ENCODE measurements at regions not wholly inside any gene's neighbourhood (a gene's known extent, or its start where the extent isn't known, plus 50 kb on each side); places are given as distances from the start of the nearest gene placed in this dataset.

- no peak overlapping the region for H3K23ac ChIP-seq (ENCODE audit: insufficient read length)
- no peak overlapping the region for H4K91ac ChIP-seq (replicated peaks; ENCODE audit: insufficient read length, low read length)
- no peak overlapping the region for H2BK12ac ChIP-seq (ENCODE audit: low read depth, low read length)
- H2BK20ac ChIP-seq (ENCODE audit: low read length), result no peak overlapping the region
- no peak overlapping the region for H3K56ac ChIP-seq (replicated peaks; ENCODE audit: insufficient read length, low read depth, low read length)
- no peaks in the 10 kb centered on the region for H3K36me3 ChIP-seq (ENCODE audit: control insufficient read depth in 2 of 4, insufficient read depth in 4 of 4, low read length in 3 of 4)
- H3K4me1 ChIP-seq (replicated peaks in 1 of 4; ENCODE audit: control insufficient read depth in 3 of 4, insufficient read depth in 4 of 4, low read length in 3 of 4), result no peaks in the 10 kb centered on the region
- CTCF ChIA-PET (ENCODE audit: partially characterized antibody), result no interaction called here
- H3K4me2 ChIP-seq (ENCODE audit: insufficient read depth in 1 of 2, low read depth in 2 of 2, low read length in 2 of 2), result no peak overlapping the region
- no peak overlapping the region for H2BK5ac ChIP-seq (ENCODE audit: low read depth, low read length)
- no peaks in the 10 kb centered on the region for H3K79me2 ChIP-seq (ENCODE audit: control insufficient read depth in 1 of 2, insufficient read depth in 2 of 2, low read length in 2 of 2)
- H2AK5ac ChIP-seq (ENCODE audit: low read depth, low read length), result no peak overlapping the region
- no peak overlapping the region for H4K8ac ChIP-seq (ENCODE audit: extremely low read depth, insufficient read depth, low read length)
- H3K9ac ChIP-seq (replicated peaks in 1 of 4; ENCODE audit: extremely low read depth in 1 of 4, low read depth in 3 of 4, low read length in 3 of 4), result no peak overlapping the region
- H3K14ac ChIP-seq (ENCODE audit: insufficient read length), result no peak overlapping the region
- H4K5ac ChIP-seq (ENCODE audit: insufficient read length, low read depth, low read length), result no peak overlapping the region
- no peak overlapping the region for H2AFZ ChIP-seq (ENCODE audit: low read length)
- H2BK120ac ChIP-seq (replicated peaks; ENCODE audit: low read depth, low read length), result no peak overlapping the region
- H3K18ac ChIP-seq (ENCODE audit: extremely low read depth, low read length), result no peak overlapping the region
- FAIRE-seq, result no peak
- no peaks in the 10 kb centered on the region; the same call in 1 of the 2 replicates for H3K23me2 ChIP-seq (ENCODE audit: low read depth, low read length)
- H3K4me3 ChIP-seq (ENCODE audit: extremely low read depth in 1 of 4, insufficient read depth in 2 of 4, low read depth in 3 of 4, low read length in 4 of 4), result no peak overlapping the region
- POLR2A ChIA-PET (ENCODE audit: partially characterized antibody), result no interaction called here
- no peak overlapping the region for H3K27ac ChIP-seq (ENCODE audit: low read depth, low read length)
- DNase-seq (ENCODE audit: low read depth in 1 of 2, low spot score in 2 of 2), result no peak
- H3K79me1 ChIP-seq (ENCODE audit: low read depth, low read length), result no peaks in the 10 kb centered on the region
- no peak overlapping the region for H2BK15ac ChIP-seq (ENCODE audit: low read length)
- no peaks in the 10 kb centered on the region for H3K27me3 ChIP-seq (replicated peaks in 1 of 4; ENCODE audit: control insufficient read depth in 3 of 4, extremely low read depth in 1 of 4, insufficient read depth in 3 of 4, low read length in 3 of 4)
- no peaks in the 10 kb centered on the region for H4K20me1 ChIP-seq (replicated peaks in 1 of 2; ENCODE audit: control insufficient read depth in 1 of 2, insufficient read depth in 2 of 2, low read length in 2 of 2)
- 86% methylated on average over 3 of the region's 3 CpGs; no CpG with 5 or more reads in 1 of the 2 experiments for WGBS, 2 experiments (ENCODE audit: extremely low coverage in 1 of 2, insufficient coverage in 1 of 2, insufficient read length in 1 of 2, insufficient replicate concordance in 2 of 2, low coverage in 1 of 2, low lambda C conversion rate in 2 of 2, missing lambda C conversion rate in 1 of 2)
- H3K4ac ChIP-seq (replicated peaks; ENCODE audit: insufficient read length, low read depth, low read length), result no peak overlapping the region
- H3K9me3 ChIP-seq (ENCODE audit: insufficient read depth in 2 of 2, low read depth in 1 of 2, low read length in 1 of 2), result no peaks in the 10 kb centered on the region
- no peak for TF ChIP-seq EGR1 (IDR thresholded peaks at IDR 0.05; ENCODE audit: borderline replicate concordance, low read depth, low read length)
- no peak for TF ChIP-seq ZNF274 (IDR thresholded peaks at IDR 0.05; ENCODE audit: borderline replicate concordance, extremely low read depth, low read length)
- no peak for TF ChIP-seq SIN3A (conservative IDR thresholded peaks at IDR 0.05 in 1 of 2, IDR thresholded peaks at IDR 0.05 in 1 of 2; ENCODE audit: low read depth in 1 of 2, low read length in 2 of 2)
- no peak for TF ChIP-seq KDM4A (IDR thresholded peaks at IDR 0.05; ENCODE audit: low read depth, low read length, severe bottlenecking)
- TF ChIP-seq, protein P1, sequence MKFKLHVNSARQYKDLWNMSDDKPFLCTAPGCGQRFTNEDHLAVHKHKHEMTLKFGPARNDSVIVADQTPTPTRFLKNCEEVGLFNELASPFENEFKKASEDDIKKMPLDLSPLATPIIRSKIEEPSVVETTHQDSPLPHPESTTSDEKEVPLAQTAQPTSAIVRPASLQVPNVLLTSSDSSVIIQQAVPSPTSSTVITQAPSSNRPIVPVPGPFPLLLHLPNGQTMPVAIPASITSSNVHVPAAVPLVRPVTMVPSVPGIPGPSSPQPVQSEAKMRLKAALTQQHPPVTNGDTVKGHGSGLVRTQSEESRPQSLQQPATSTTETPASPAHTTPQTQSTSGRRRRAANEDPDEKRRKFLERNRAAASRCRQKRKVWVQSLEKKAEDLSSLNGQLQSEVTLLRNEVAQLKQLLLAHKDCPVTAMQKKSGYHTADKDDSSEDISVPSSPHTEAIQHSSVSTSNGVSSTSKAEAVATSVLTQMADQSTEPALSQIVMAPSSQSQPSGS (IDR thresholded peaks at IDR 0.05; ENCODE audit: low read length), result no peak
- no peak for TF ChIP-seq HDAC2 (IDR thresholded peaks at IDR 0.05; ENCODE audit: borderline replicate concordance in 1 of 2, low read depth in 2 of 2, low read length in 2 of 2)
- no peak for TF ChIP-seq TCF12 (IDR thresholded peaks at IDR 0.05; ENCODE audit: low read depth, low read length)
- TF ChIP-seq FOSL1 (IDR thresholded peaks at IDR 0.05; ENCODE audit: insufficient read depth, low read depth, low read length), result no peak
- no peak for TF ChIP-seq POLR2A (IDR thresholded peaks at IDR 0.05; ENCODE audit: control extremely low read depth in 1 of 2, low read depth in 2 of 2, low read length in 2 of 2)
- no peak for TF ChIP-seq PHF8 (conservative IDR thresholded peaks at IDR 0.05; ENCODE audit: low read depth, low read length)
- no peak for TF ChIP-seq CHD2 (IDR thresholded peaks at IDR 0.05; ENCODE audit: low read length)
- no peak for TF ChIP-seq CBX5 (IDR thresholded peaks at IDR 0.05; ENCODE audit: low read depth, low read length)
Observed at GRCh38 chr4:113834298-113834697, 72.8 kb upstream of the CAMK2D start.

Measured in H1 (cell line).